ENCODE measurements at regions not wholly inside any gene's neighbourhood (a gene's known extent, or its start where the extent isn't known, plus 50 kb on each side); places are given as distances from the start of the nearest gene placed in this dataset.
"Not testable (repeated sequence)": the region's sequence is repeated elsewhere in the genome, so short reads cannot be mapped to it uniquely, and the experiment has no call there.

DNA sequence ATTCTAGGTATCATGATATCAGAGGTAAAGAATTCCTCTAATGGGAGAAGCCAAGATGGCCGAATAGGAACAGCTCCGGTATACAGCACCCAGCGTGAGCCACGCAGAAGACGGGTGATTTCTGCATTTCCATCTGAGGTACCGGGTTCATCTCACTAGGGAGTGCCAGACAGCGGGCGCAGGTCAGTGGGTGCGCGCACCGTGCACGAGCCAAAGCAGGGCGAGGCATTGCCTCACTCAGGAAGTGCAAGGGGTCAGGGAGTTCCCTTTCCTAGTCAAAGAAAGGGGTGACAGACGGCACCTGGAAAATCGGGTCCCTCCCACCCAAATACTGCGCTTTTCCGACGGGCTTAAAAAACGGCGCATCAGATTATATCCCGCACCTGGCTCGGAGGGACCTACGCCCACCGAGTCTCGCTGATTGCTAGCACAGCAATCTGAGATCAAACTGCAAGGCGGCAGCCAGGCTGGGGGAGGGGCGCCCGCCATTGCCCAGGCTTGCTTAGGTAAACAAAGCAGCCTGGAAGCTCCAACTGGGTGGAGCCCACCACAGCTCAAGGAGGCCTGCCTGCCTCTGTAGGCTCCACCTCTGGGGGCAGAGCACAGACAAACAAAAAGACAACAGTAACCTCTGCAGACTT lies 70.4 kb upstream of the ALCAM start:
- not testable (repeated sequence) for DNase-seq

DNA sequence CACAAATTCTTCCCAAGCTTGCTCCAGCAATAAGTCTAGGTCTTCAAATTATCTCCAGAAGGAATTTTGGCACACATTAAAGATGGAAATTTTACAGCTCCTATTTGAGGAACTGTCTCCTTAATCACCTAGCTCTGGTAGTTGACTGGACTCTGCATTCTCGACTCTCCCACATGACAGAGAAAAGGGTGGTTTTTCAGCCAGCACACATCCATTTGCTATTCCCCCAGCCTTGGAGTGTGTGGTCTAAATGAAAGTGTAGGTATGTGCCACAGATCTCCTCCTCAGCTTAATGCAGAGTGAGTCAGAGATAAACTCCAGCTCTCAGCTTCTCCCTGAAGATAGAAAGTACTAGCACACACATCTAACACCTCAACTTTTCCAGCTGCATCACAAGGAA lies 62.2 kb upstream of the ALCAM start:
- no peak for DNase-seq

DNA sequence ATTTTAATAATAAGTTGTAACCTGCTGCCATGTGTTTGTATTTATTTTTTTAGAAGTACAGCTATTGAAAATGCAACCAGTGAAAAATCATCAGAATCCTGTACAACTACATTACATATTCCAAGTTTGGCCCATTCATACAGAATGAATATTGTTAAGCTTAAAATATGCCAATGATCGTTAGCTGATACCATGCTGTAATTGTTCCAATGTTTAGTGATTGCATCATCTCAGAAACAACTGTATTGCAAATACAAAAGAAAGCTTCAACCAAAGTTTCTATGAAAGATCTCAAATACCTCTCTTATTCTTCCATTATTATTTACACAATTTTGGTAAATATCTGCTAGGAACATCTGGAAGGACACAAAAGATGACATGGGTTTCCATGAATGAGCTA lies 51.6 kb upstream of the ALCAM start:
- DNase-seq, result no peak

GRCh38 chr3:105315815-105316214 lies 50.9 kb upstream of the ALCAM start:
- DNase-seq, result no peak

DNA sequence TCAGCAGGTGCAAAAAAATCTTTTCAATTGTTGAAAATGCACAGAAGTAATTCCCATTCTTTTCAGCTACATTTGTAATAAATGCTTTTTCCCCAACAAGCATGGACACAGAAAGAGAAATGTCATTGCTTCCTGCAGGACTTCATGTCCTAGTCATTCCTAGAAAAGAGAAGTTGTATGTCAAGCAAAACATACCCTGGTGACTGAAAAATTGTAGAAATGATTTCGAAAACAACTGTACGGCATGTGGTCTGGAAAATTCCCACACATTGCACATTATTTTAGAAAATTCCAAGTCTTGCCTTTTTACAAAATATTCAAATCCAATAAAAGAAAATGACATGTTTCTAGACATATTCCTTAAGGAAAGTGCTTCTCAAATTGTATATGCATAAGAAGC lies 50.4 kb upstream of the ALCAM start:
- no peak for DNase-seq
